DMS53 treated with DMSO at 0.1 percent for 48 hours (cell line): ENCODE measurements at regions not wholly inside any gene's neighbourhood (a gene's known extent, or its start where the extent isn't known, plus 50 kb on each side); places are given as distances from the start of the nearest gene placed in this dataset.
"Not testable (repeated sequence)": the region's sequence is repeated elsewhere in the genome, so short reads cannot be mapped to it uniquely, and the experiment has no call there.

ENCODE experiments used
- DNase-seq: peaks from one replicate; lab custom pipeline; 2025; ENCODE audit not compliant: unreplicated experiment; lab: John Stamatoyannopoulos, UW

- not testable (repeated sequence) for DNase-seq
Observed at GRCh38 chr1:112821307-112822063, 106.4 kb upstream of the PPM1J start.

GRCh38 chr1:112818990-112819689 lies 104.0 kb upstream of the PPM1J start:
- no peak for DNase-seq

- DNase-seq = no peak
Observed at GRCh38 chr1:112817555-112818373, 102.6 kb upstream of the PPM1J start.

GRCh38 chr1:112815376-112815775 lies 100.2 kb upstream of the PPM1J start:
- no peak for DNase-seq

GRCh38 chr1:112814645-112815044 lies 99.5 kb upstream of the PPM1J start:
- DNase-seq = not testable (repeated sequence)

GRCh38 chr1:112808861-112809684 lies 93.9 kb upstream of the PPM1J start:
- peak; percentile 54 for DNase-seq

GRCh38 chr1:112807999-112808398 lies 92.9 kb upstream of the PPM1J start:
- no peak for DNase-seq

GRCh38 chr1:112807117-112807516 lies 92.0 kb upstream of the PPM1J start:
- no peak for DNase-seq

GRCh38 chr1:112806090-112806642 lies 91.0 kb upstream of the PPM1J start:
- no peak for DNase-seq

- DNase-seq = no peak
Observed at GRCh38 chr1:112805155-112805853, 90.2 kb upstream of the PPM1J start.

- peak; percentile 53 for DNase-seq
Observed at GRCh38 chr1:112803906-112804762, 89.0 kb upstream of the PPM1J start.

GRCh38 chr1:112800289-112800688 lies 85.2 kb upstream of the PPM1J start:
- no peak for DNase-seq

- peak; percentile 9 for DNase-seq
Observed at GRCh38 chr1:112798292-112798691, 83.2 kb upstream of the PPM1J start.

- DNase-seq = no peak
Observed at GRCh38 chr1:112797224-112797623, 82.1 kb upstream of the PPM1J start.

- DNase-seq = no peak
Observed at GRCh38 chr1:112794654-112795239, 79.6 kb upstream of the PPM1J start.

- DNase-seq = no peak
Observed at GRCh38 chr1:112793631-112794565, 78.8 kb upstream of the PPM1J start.

- DNase-seq = no peak
Observed at GRCh38 chr1:112791723-112792104, 76.6 kb upstream of the PPM1J start.
